Liver (tissue), 7 donors: ENCODE measurements at regions not wholly inside any gene's neighbourhood (a gene's known extent, or its start where the extent isn't known, plus 50 kb on each side); places are given as distances from the start of the nearest gene placed in this dataset.

Experiments
- DNase-seq: peaks from one replicate; pipeline ENCODE4 v3.0.0-alpha.2; 2017; ENCODE audit warnings: low spot score
- H3K27ac ChIP-seq, 2 donors: one replicate each; pipeline ENCODE4 v1.7.0; 2013; ENCODE audit warnings: inconsistent platforms in 2 of 2, low read length in 2 of 2, control low read depth in 1 of 2, low read depth in 1 of 2, mild to moderate bottlenecking in 1 of 2
- H3K27me3 ChIP-seq, 4 donors: one replicate each; pipeline versions ENCODE4 v1.6.1 to v1.7.0; 2013; ENCODE audit warnings: low read length in 3 of 4, inconsistent platforms in 1 of 4, mild to moderate bottlenecking in 1 of 4, moderate library complexity in 1 of 4; ENCODE audit not compliant: control insufficient read depth in 4 of 4, insufficient read depth in 4 of 4
- H3K36me3 ChIP-seq, 4 donors: one replicate each; pipeline versions ENCODE4 v1.6.1 to v1.7.0; 2013; ENCODE audit warnings: low read length in 3 of 4, mild to moderate bottlenecking in 3 of 4, low read depth in 1 of 4, moderate library complexity in 1 of 4; ENCODE audit not compliant: control insufficient read depth in 4 of 4, insufficient read depth in 3 of 4
- H3K4me1 ChIP-seq, 4 donors: one replicate each; pipeline versions ENCODE4 v1.6.1 to v1.7.0; 2013; ENCODE audit warnings: low read length in 3 of 4, mild to moderate bottlenecking in 3 of 4, moderate library complexity in 1 of 4; ENCODE audit not compliant: control insufficient read depth in 4 of 4, insufficient read depth in 4 of 4
- H3K4me3 ChIP-seq, 3 donors: one replicate each; pipeline versions ENCODE4 v1.6.1 to v1.7.0; 2013; ENCODE audit warnings: low read length in 3 of 3, control low read depth in 1 of 3, low read depth in 1 of 3, mild to moderate bottlenecking in 1 of 3
- H3K9ac ChIP-seq, 2 donors: one replicate each; pipeline ENCODE4 v1.7.0; 2013; ENCODE audit warnings: low read length in 2 of 2, mild to moderate bottlenecking in 2 of 2, moderate library complexity in 2 of 2, control low read depth in 1 of 2, low read depth in 1 of 2
- H3K9me3 ChIP-seq, 4 donors: one replicate each; pipeline versions ENCODE4 v1.6.1 to v1.7.0; 2013; ENCODE audit warnings: low read length in 3 of 4; ENCODE audit not compliant: control insufficient read depth in 4 of 4
- FOXA2 ChIP-seq: IDR thresholded peaks from 2 replicates; pipeline ENCODE4 v1.6.1; 2016; ENCODE audit warnings: antibody characterized with exemption
- HNF4G ChIP-seq: IDR thresholded peaks from 2 replicates; pipeline ENCODE4 v1.6.1; 2016; ENCODE audit warnings: antibody characterized with exemption
- RAD21 ChIP-seq, 2 donors: IDR thresholded peaks; 2 replicates each; pipeline ENCODE4 v1.6.1; 2016; ENCODE audit warnings: antibody characterized with exemption in 2 of 2, mild to moderate bottlenecking in 2 of 2
- REST ChIP-seq: IDR thresholded peaks from 2 replicates; pipeline ENCODE4 v1.6.1; 2016; ENCODE audit warnings: antibody characterized with exemption, mild to moderate bottlenecking
- RXRA ChIP-seq, 2 donors: IDR thresholded peaks; 2 replicates each; pipeline ENCODE4 v1.6.1; 2017 to 2018; ENCODE audit warnings: antibody characterized with exemption in 2 of 2, mild to moderate bottlenecking in 1 of 2
- SP1 ChIP-seq: IDR thresholded peaks from 2 replicates; pipeline ENCODE4 v1.6.1; 2018; ENCODE audit warnings: antibody characterized with exemption, mild to moderate bottlenecking
- YY1 ChIP-seq: IDR thresholded peaks from 2 replicates; pipeline ENCODE4 v1.6.1; 2016; ENCODE audit warnings: antibody characterized with exemption, mild to moderate bottlenecking
- ZBTB33 ChIP-seq: IDR thresholded peaks from 2 replicates; pipeline ENCODE4 v1.6.1; 2016; ENCODE audit warnings: antibody characterized with exemption
- WGBS: extraction: QIAGEN DNeasy Blood & Tissue Kit; methylation state at CpG from one replicate; pipeline ENCODE4 v1.1.7; 2013; 5-methylcytosine and 5-hydroxymethylcytosine counted together
- donor health status: healthy.
- donor health status: healthy.
- donor health status: healthy.
- donor health status: healthy.

GRCh38 chr3:24968036-24968435, 460.0 kb upstream of the RARB start:
- H3K36me3 ChIP-seq: no peaks in the 10 kb centered on the region
- H3K4me3 ChIP-seq: no peak overlapping the region
- TF ChIP-seq RXRA (IDR thresholded peaks at IDR 0.05) (no peak), REST (no peak), HNF4G (no peak), ZBTB33 (no peak)
- H3K27ac ChIP-seq: no peak overlapping the region
- H3K9me3 ChIP-seq: no peaks in the 10 kb centered on the region
- H3K9ac ChIP-seq: no peak overlapping the region
- WGBS: 91% methylated on average over 1 of the region's 1 CpG
- H3K4me1 ChIP-seq: no peaks in the 10 kb centered on the region
- H3K27me3 ChIP-seq: no peaks in the 10 kb centered on the region
- no peak for DNase-seq

- no peaks in the 10 kb centered on the region for H3K36me3 ChIP-seq
- H3K27me3 ChIP-seq: no peaks in the 10 kb centered on the region
- WGBS: 53% methylated on average over 1 of the region's 1 CpG
- no peak overlapping the region for H3K4me3 ChIP-seq
- no peak for TF ChIP-seq REST
- TF ChIP-seq FOXA2: no peak
- TF ChIP-seq RAD21 (IDR thresholded peaks at IDR 0.05): no peak
- no peak for TF ChIP-seq HNF4G
- TF ChIP-seq SP1: no peak
- no peak for TF ChIP-seq YY1
- TF ChIP-seq ZBTB33: no peak
- no peak overlapping the region for H3K27ac ChIP-seq
- H3K9ac ChIP-seq: no peak overlapping the region
- no peaks in the 10 kb centered on the region for H3K9me3 ChIP-seq
- no peaks in the 10 kb centered on the region for H3K4me1 ChIP-seq
- DNase-seq: no peak
Measured at GRCh38 chr3:24972491-24972890, 455.6 kb upstream of the RARB start.
